ENCODE measurements at regions not wholly inside any gene's neighbourhood (a gene's known extent, or its start where the extent isn't known, plus 50 kb on each side); places are given as distances from the start of the nearest gene placed in this dataset.

GRCh38 chrX:20320461-20321159, 53.9 kb upstream of the RPS6KA3 start:
- TF ChIP-seq CTCF (conservative IDR thresholded peaks at IDR 0.05) (no peak), ZFX (IDR thresholded peaks at IDR 0.05) (no peak)
